ENCODE measurements at regions not wholly inside any gene's neighbourhood (a gene's known extent, or its start where the extent isn't known, plus 50 kb on each side); places are given as distances from the start of the nearest gene placed in this dataset.
"Not testable (repeated sequence)": the region's sequence is repeated elsewhere in the genome, so short reads cannot be mapped to it uniquely, and the experiment has no call there.

DNA sequence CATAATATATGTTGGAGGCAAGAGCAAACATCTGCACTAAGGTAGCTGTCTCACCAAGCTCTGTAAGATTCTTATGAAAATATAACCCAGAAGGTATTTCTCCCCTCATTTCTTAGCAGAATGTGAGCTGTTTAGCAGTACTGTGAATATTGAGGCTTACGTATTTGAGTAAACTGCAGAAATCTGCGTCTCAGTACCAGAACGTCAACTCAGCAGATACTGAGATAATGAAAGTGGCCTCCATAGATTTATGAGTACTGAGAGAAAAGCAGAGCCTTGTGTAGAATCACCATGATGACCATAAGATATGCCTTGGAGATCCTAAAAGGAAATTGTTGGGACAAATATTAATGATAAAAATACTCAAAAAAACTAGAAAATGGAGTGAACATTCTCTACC is 296.7 kb upstream of the TECRL start:
- WGBS, 2 donors, result 91 to 92% methylated on average over 3 of the region's 3 CpGs
- Histone ChIP-seq H3K4me1 (no peaks in the 10 kb centered on the region), H3K27me3 (no peaks in the 10 kb centered on the region), H3K4me3 (no peak overlapping the region), H3K27ac (no peak overlapping the region), H3K36me3 (no peaks in the 10 kb centered on the region), H3K9me3 (no peaks in the 10 kb centered on the region)
- DNase-seq, result no peak
- TF ChIP-seq EP300 (IDR thresholded peaks at IDR 0.05) (no peak), POLR2AphosphoS5 (IDR thresholded peaks at IDR 0.05) (no peak), POLR2A (IDR thresholded peaks at IDR 0.05) (no peak)
- TF ChIP-seq, protein P1, sequence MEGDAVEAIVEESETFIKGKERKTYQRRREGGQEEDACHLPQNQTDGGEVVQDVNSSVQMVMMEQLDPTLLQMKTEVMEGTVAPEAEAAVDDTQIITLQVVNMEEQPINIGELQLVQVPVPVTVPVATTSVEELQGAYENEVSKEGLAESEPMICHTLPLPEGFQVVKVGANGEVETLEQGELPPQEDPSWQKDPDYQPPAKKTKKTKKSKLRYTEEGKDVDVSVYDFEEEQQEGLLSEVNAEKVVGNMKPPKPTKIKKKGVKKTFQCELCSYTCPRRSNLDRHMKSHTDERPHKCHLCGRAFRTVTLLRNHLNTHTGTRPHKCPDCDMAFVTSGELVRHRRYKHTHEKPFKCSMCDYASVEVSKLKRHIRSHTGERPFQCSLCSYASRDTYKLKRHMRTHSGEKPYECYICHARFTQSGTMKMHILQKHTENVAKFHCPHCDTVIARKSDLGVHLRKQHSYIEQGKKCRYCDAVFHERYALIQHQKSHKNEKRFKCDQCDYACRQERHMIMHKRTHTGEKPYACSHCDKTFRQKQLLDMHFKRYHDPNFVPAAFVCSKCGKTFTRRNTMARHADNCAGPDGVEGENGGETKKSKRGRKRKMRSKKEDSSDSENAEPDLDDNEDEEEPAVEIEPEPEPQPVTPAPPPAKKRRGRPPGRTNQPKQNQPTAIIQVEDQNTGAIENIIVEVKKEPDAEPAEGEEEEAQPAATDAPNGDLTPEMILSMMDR (IDR thresholded peaks at IDR 0.05), result no peak
- intact Hi-C loops (cut with DNase I), result no loop called here

DNA sequence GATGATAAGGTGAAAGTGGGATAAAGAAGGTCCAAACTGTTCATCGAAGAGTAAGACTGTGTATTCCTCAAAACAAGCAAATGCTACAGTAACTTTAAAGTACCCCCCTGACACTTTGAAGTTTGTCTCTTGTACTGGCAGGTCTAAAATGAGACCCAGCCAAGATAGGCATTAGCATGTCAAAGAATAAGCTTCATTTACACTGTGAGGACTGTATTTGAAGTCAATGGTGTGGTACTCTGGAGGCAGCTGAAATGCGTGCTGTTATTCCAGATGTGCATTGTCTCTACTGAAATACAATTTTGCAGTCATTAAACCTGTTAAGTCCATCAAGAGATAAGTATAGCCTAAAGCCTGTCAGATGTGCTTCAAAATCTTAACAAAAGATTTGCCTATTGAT is 288.9 kb upstream of the TECRL start:
- 80 to 83% methylated on average over 2 of the region's 2 CpGs for WGBS, 2 donors
- H3K4me1 ChIP-seq, result no peaks in the 10 kb centered on the region
- intact Hi-C loops (cut with DNase I), result no loop called here
- H3K4me3 ChIP-seq, result no peak overlapping the region
- no peaks in the 10 kb centered on the region for H3K9me3 ChIP-seq
- no peak overlapping the region for H3K27ac ChIP-seq
- H3K36me3 ChIP-seq, result no peaks in the 10 kb centered on the region
- no peaks in the 10 kb centered on the region for H3K27me3 ChIP-seq
- DNase-seq, result no peak
- no peak for TF ChIP-seq EP300 (IDR thresholded peaks at IDR 0.05)

DNA sequence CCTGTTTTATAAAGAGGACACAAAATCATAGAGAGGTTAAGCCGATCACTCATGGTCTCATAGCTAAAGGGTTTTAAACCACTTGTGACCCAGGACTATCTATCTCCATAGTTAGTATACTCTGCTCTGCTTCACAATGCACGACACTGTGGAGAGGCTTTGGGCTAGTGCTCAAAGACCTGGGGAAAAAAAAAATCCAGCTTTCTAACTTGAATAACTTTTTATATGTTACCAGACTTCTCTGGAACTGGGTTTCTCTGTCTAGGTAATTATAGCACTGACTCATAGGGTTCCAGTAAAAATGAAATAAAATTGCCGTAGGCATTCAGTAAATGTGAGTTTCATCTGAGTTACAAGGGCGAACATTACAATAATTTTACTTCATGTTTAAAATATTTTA is 273.7 kb upstream of the TECRL start:
- 83 to 87% methylated on average over 4 of the region's 4 CpGs for WGBS, 2 donors
- Histone ChIP-seq H3K9me3 (no peaks in the 10 kb centered on the region), H3K27me3 (no peaks in the 10 kb centered on the region), H3K4me3 (no peak overlapping the region), H3K36me3 (no peaks in the 10 kb centered on the region), H3K4me1 (no peaks in the 10 kb centered on the region), H3K27ac (no peak overlapping the region)
- DNase-seq, result no peak
- intact Hi-C loops (cut with DNase I), result no loop called here
- TF ChIP-seq POLR2AphosphoS5 (IDR thresholded peaks at IDR 0.05), result no peak
- no peak for TF ChIP-seq EP300 (IDR thresholded peaks at IDR 0.05)
- no peak for TF ChIP-seq POLR2A (IDR thresholded peaks at IDR 0.05)
- TF ChIP-seq, protein P1 (IDR thresholded peaks at IDR 0.05), result no peak

DNA sequence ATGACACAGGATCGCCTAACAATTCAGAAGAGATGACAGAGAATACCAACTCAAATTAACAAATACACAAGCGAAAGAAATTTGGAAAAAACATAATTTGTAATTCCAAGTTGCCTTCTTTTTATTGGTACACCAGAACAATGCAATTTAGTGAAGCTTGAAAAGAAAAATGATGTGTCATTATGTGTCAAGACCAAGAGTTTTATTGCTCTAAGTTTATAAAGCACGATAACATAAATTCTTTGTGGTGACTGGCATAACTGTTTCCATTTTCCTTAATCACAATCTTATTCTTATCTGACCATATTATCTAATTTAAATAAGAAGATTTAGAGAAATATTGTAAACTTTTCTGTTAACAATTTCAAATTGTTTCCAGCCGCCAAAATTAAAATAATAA is 273.2 kb upstream of the TECRL start:
- no peaks in the 10 kb centered on the region for H3K36me3 ChIP-seq
- WGBS, 2 donors, result 77 to 88% methylated on average over 4 of the region's 4 CpGs
- no peaks in the 10 kb centered on the region for H3K9me3 ChIP-seq
- H3K4me3 ChIP-seq, result no peak overlapping the region
- no peaks in the 10 kb centered on the region for H3K27me3 ChIP-seq
- intact Hi-C loops (cut with DNase I), result no loop called here
- H3K4me1 ChIP-seq, result no peaks in the 10 kb centered on the region
- no peak for TF ChIP-seq POLR2AphosphoS5 (IDR thresholded peaks at IDR 0.05)
- no peak for TF ChIP-seq POLR2A (IDR thresholded peaks at IDR 0.05)
- TF ChIP-seq, protein P1 (IDR thresholded peaks at IDR 0.05), result no peak
- TF ChIP-seq EP300 (IDR thresholded peaks at IDR 0.05), result no peak
- DNase-seq, result no peak
- H3K27ac ChIP-seq, result no peak overlapping the region

DNA sequence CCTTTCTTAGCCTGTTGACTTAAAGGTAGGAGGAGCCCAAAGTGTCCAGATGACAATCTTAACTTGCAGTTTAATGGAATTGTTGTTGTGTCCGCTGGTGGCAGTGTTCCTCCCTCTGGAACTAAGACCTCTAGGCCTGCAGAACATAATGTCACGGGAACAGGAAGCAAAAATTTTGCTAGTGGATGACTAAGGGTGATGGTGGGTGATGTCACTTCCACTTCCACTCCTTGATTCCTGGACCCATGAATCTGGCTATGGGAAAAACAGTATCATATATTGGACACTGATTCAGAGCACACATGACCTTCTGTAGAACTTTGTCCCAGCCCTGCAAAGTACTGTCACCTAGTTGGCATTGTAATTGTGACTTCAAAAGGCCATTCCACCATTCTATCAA is 263.9 kb upstream of the TECRL start:
- H3K36me3 ChIP-seq; H3K4me1 ChIP-seq; DNase-seq; H3K4me3 ChIP-seq; intact Hi-C loops (cut with DNase I); H3K27ac ChIP-seq; H3K9me3 ChIP-seq; H3K27me3 ChIP-seq: not testable (repeated sequence)
- 73 to 79% methylated on average over 2 of the region's 2 CpGs for WGBS, 2 donors

DNA sequence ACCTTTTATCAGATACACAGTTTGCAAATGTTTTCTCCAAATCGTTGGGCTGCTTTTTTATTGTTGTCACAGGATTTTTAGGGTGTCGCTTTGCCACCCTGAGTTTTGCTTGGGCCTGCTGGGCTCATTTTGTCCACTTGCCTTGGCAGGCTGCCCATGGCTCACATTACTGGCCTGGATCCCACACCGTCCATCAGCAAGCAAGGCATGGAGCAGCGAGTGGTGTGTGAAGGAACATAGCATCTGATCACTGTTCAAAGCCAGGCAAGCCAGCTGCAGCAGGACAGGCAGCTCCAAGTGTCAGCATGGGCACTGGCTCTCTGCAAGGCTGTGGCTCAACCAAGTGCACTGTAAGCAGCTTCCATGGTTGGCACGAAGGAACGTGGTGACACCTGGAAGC is 261.4 kb upstream of the TECRL start:
- WGBS, 2 donors, result 87 to 89% methylated on average over 6 of the region's 6 CpGs
- H3K27ac ChIP-seq, result no peak overlapping the region
- DNase-seq, result no peak
- H3K36me3 ChIP-seq, result no peaks in the 10 kb centered on the region
- no peaks in the 10 kb centered on the region for H3K27me3 ChIP-seq
- TF ChIP-seq, protein P1 (IDR thresholded peaks at IDR 0.05), result no peak
- no peak for TF ChIP-seq POLR2A (IDR thresholded peaks at IDR 0.05)
- no peak for TF ChIP-seq POLR2AphosphoS5 (IDR thresholded peaks at IDR 0.05)
- TF ChIP-seq EP300 (IDR thresholded peaks at IDR 0.05), result no peak
- no peak overlapping the region for H3K4me3 ChIP-seq
- no peaks in the 10 kb centered on the region for H3K9me3 ChIP-seq
- no peaks in the 10 kb centered on the region for H3K4me1 ChIP-seq
- intact Hi-C loops (cut with DNase I), result no loop called here
